ENCODE measurements at regions not wholly inside any gene's neighbourhood (a gene's known extent, or its start where the extent isn't known, plus 50 kb on each side); places are given as distances from the start of the nearest gene placed in this dataset.

DNA sequence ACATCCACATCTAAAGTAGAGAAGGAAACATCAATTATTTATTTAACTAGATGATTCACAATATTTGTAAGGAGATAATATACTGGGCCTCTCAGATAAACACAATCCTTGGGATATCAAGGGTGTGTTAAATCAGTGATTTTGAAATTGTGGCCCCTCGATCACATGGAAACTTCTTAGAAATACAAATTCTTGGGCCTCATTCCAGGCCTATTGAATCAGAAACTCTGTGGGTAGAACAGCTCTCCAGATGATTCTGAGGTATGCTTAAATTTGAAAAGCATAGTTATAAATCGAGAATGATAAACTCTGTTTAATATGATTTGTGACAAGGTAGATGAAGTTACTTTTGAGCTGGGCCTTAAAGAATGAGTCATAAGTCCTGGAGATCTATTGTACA is 64.3 kb upstream of the GPR174 start:
- H3K36me3 Mint-ChIP-seq (ENCODE audit: low read depth): no peaks in the 10 kb centered on the region
- H3K4me1 Mint-ChIP-seq (ENCODE audit: low read depth): peaks cover 17% of the 10 kb centered on the region
- no peak overlapping the region for H3K27ac Mint-ChIP-seq (ENCODE audit: unreplicated experiment)
- peaks cover 16% of the 10 kb centered on the region for H3K9me3 Mint-ChIP-seq (ENCODE audit: low read depth)
- H3K27me3 Mint-ChIP-seq (ENCODE audit: low read depth): no peaks in the 10 kb centered on the region
- DNase-seq (ENCODE audit: low spot score): no peak
- TF ChIP-seq, protein P1, sequence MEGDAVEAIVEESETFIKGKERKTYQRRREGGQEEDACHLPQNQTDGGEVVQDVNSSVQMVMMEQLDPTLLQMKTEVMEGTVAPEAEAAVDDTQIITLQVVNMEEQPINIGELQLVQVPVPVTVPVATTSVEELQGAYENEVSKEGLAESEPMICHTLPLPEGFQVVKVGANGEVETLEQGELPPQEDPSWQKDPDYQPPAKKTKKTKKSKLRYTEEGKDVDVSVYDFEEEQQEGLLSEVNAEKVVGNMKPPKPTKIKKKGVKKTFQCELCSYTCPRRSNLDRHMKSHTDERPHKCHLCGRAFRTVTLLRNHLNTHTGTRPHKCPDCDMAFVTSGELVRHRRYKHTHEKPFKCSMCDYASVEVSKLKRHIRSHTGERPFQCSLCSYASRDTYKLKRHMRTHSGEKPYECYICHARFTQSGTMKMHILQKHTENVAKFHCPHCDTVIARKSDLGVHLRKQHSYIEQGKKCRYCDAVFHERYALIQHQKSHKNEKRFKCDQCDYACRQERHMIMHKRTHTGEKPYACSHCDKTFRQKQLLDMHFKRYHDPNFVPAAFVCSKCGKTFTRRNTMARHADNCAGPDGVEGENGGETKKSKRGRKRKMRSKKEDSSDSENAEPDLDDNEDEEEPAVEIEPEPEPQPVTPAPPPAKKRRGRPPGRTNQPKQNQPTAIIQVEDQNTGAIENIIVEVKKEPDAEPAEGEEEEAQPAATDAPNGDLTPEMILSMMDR (IDR thresholded peaks at IDR 0.05): no peak
- no peak overlapping the region for H3K4me3 Mint-ChIP-seq (ENCODE audit: unreplicated experiment)

DNA sequence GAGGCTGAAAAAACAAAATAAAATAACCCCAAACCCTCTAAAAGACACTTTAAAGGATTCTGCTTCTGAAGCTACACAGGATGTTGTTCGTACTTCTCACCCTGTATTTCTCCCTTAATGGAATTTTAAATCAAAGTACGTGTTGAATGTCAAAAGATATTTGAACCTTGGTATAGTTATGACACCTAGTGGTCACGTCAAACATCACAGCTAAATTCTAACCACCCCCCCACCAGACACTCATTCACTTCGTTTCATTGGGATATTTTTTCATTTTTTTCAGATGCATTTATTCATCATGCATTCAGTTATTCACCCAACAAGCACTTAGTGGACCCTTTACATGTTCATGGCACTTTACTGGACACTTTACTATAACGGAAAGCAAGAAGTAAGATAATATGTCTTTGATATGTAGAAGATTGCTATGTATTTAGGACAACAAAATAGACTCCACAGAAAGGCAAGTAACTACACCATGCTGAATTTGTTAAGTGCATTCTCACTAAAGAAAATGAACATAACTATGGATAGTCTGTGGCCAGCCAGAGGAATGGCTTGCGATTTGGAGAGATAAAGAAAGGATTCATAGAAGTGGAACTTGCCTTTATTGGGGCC is 62.5 kb upstream of the GPR174 start:
- H3K9me3 Mint-ChIP-seq (ENCODE audit: low read depth): no peaks in the 10 kb centered on the region
- TF ChIP-seq, protein P1 (IDR thresholded peaks at IDR 0.05): peak; percentile 90
- no peak overlapping the region for H3K4me3 Mint-ChIP-seq (ENCODE audit: unreplicated experiment)
- peaks cover 17% of the 10 kb centered on the region for H3K4me1 Mint-ChIP-seq (ENCODE audit: low read depth)
- H3K27me3 Mint-ChIP-seq (ENCODE audit: low read depth): no peaks in the 10 kb centered on the region
- DNase-seq (ENCODE audit: low spot score): no peak
- no peaks in the 10 kb centered on the region for H3K36me3 Mint-ChIP-seq (ENCODE audit: low read depth)
- H3K27ac Mint-ChIP-seq (ENCODE audit: unreplicated experiment): no peak overlapping the region

DNA sequence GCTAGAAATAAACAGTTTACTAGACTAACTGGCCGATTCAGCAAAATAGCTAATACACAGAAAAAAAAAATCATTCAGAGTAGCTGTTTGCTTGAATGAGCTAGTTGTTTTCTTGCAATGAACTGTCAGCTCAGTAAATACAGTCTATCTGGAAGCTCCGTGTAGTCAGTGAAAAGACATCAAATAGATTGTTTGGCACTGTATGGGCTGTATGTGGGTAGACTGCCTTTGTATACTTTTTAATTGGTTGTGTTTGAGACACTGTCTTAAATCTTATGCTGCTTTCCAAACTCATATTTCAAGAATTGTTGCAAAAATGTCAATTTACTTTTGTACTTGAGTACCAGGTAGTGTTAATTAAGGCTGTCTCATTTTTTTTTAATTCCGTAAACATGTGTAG is 61.6 kb upstream of the GPR174 start:
- H3K36me3 Mint-ChIP-seq (ENCODE audit: low read depth): no peaks in the 10 kb centered on the region
- H3K27ac Mint-ChIP-seq (ENCODE audit: unreplicated experiment): no peak overlapping the region
- H3K4me3 Mint-ChIP-seq (ENCODE audit: unreplicated experiment): no peak overlapping the region
- H3K27me3 Mint-ChIP-seq (ENCODE audit: low read depth): no peaks in the 10 kb centered on the region
- TF ChIP-seq, protein P1 (IDR thresholded peaks at IDR 0.05): no peak
- no peaks in the 10 kb centered on the region for H3K9me3 Mint-ChIP-seq (ENCODE audit: low read depth)
- peaks cover 17% of the 10 kb centered on the region for H3K4me1 Mint-ChIP-seq (ENCODE audit: low read depth)
- no peak for DNase-seq (ENCODE audit: low spot score)

DNA sequence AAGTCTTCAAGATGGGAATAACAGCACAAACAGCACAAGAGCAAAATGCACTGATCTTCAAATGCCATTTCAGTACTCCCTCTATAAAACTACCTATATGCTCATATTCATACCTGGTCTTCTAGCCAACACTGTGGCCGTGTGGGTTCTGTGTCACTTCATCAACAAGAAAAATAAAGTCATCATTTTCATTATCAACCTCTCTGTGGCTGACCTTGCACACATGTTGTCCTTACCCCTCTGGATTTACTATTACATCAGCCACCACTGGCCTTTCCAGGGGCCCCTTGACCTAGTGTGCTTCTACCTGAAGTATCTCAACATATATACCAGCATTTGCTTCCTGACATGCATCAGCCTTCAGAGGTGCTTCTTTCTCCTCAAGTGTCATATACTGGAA is 59.6 kb upstream of the GPR174 start:
- Mint-ChIP-seq H3K4me1 (ENCODE audit: low read depth) (peaks cover 14% of the 10 kb centered on the region), H3K27me3 (ENCODE audit: low read depth) (no peaks in the 10 kb centered on the region), H3K27ac (ENCODE audit: unreplicated experiment) (no peak overlapping the region), H3K9me3 (ENCODE audit: low read depth) (no peaks in the 10 kb centered on the region), H3K4me3 (ENCODE audit: unreplicated experiment) (no peak overlapping the region), H3K36me3 (ENCODE audit: low read depth) (no peaks in the 10 kb centered on the region)
- no peak for DNase-seq (ENCODE audit: low spot score)
- TF ChIP-seq, protein P1 (IDR thresholded peaks at IDR 0.05): no peak

DNA sequence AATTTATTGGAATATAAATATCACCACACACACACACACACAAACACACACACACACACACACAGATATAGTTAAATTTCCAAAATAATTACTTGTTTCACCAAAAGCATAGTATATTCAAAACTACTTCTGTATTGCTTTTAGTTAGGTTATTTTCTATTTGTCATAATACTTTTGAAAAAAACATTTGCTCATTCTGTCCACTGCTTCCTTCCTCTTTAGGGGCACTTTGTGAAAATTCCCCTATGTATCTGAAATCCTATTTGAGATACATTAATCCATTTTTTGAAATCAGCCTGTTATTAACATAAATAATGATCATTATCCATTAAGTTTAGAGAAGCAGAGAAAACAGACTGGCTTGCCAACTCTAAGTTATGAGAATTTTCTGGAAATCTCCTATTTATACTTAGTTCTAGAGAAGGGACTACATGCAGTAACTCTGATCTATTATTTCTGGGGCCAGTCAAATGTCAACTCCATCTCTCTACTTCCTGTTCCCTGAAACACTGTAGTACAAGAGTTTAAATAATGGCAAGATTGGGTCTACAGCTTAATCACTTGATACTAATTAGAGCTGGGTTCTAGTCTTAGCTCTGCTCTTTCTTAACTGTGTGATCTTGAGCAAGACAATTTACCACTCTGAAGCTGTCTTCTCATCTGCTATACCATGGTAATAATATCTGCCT is 54.4 kb upstream of the GPR174 start:
- no peaks in the 10 kb centered on the region for H3K4me1 Mint-ChIP-seq (ENCODE audit: low read depth)
- H3K36me3 Mint-ChIP-seq (ENCODE audit: low read depth): no peaks in the 10 kb centered on the region
- H3K9me3 Mint-ChIP-seq (ENCODE audit: low read depth): no peaks in the 10 kb centered on the region

More for the DNA sequence above, 54.4 kb upstream of the GPR174 start:
- no peak overlapping the region for H3K4me3 Mint-ChIP-seq (ENCODE audit: unreplicated experiment)
- DNase-seq (ENCODE audit: low spot score): no peak
- TF ChIP-seq, protein P1 (IDR thresholded peaks at IDR 0.05): no peak
- no peak overlapping the region for H3K27ac Mint-ChIP-seq (ENCODE audit: unreplicated experiment)
- no peaks in the 10 kb centered on the region for H3K27me3 Mint-ChIP-seq (ENCODE audit: low read depth)
